OCI-LY1 (cell line): ENCODE measurements at regions not wholly inside any gene's neighbourhood (a gene's known extent, or its start where the extent isn't known, plus 50 kb on each side); places are given as distances from the start of the nearest gene placed in this dataset.

ENCODE experiments used
- H2AFZ ChIP-seq: fragments of 200-600 bp; sonication (generic), shearing (Covaris generic); 2 replicates; pipeline ENCODE4 v1.6.0; 2014; ENCODE audit warnings: antibody characterized with exemption, mild to moderate bottlenecking, low read length
- H3F3A ChIP-seq: fragments of 200-600 bp; sonication (generic), shearing (Covaris generic); 2 replicates; pipeline ENCODE4 v1.6.0; 2014; ENCODE audit warnings: mild to moderate bottlenecking, antibody characterized with exemption, low read length, moderate library complexity; ENCODE audit not compliant: insufficient read depth
- H3K27ac ChIP-seq: fragments of 200-600 bp; sonication (generic); 2 replicates; pipeline ENCODE4 v1.5.1; 2014; ENCODE audit warnings: low read length, mixed run types, mild to moderate bottlenecking, low read depth; ENCODE audit not compliant: poor library complexity, severe bottlenecking
- H3K27me3 ChIP-seq: fragments of 200-600 bp; sonication (generic); 2 replicates; pipeline ENCODE4 v1.6.0; 2014; ENCODE audit warnings: antibody characterized with exemption, mild to moderate bottlenecking, low read length, moderate library complexity; ENCODE audit not compliant: insufficient read depth
- H3K36me3 ChIP-seq: fragments of 200-600 bp; sonication (generic); 2 replicates; pipeline ENCODE4 v1.6.1; 2014; ENCODE audit warnings: mild to moderate bottlenecking, antibody characterized with exemption, low read length, moderate library complexity, mixed read lengths; ENCODE audit not compliant: insufficient read depth
- H3K4me1 ChIP-seq: fragments of 200-600 bp; sonication (generic); 2 replicates; pipeline ENCODE4 v1.5.1; 2014; ENCODE audit warnings: mild to moderate bottlenecking, low read length, moderate library complexity; ENCODE audit not compliant: insufficient read depth, severe bottlenecking
- H3K4me2 ChIP-seq: fragments of 200-600 bp; sonication (generic), shearing (Covaris generic); 2 replicates; pipeline ENCODE4 v1.6.1; 2014; ENCODE audit warnings: low read length
- H3K4me3 ChIP-seq: fragments of 200-600 bp; sonication (generic); 2 replicates; pipeline ENCODE4 v1.5.1; 2014; ENCODE audit warnings: low read length, low read depth, mild to moderate bottlenecking, mixed read lengths; ENCODE audit not compliant: poor library complexity, severe bottlenecking
- H3K79me2 ChIP-seq: fragments of 200-600 bp; shearing (Covaris generic); 2 replicates; pipeline ENCODE4 v1.6.1; 2016; ENCODE audit warnings: mixed run types, low read length, mixed read lengths; ENCODE audit not compliant: insufficient read depth
- H3K9ac ChIP-seq: fragments of 200-600 bp; sonication (generic), shearing (Covaris generic); 2 replicates; pipeline ENCODE4 v1.6.1; 2014; ENCODE audit warnings: mild to moderate bottlenecking, low read length, mixed read lengths
- H3K9me2 ChIP-seq: fragments of 200-600 bp; sonication (generic), shearing (Covaris generic); 2 replicates; pipeline ENCODE4 v1.6.1; 2014; ENCODE audit warnings: low read depth, mild to moderate bottlenecking, low read length, mixed read lengths
- H3K9me3 ChIP-seq: fragments of 200-600 bp; shearing (Covaris generic); 2 replicates; pipeline ENCODE4 v1.6.1; 2014; ENCODE audit warnings: low read length, mixed read lengths
- H4K20me1 ChIP-seq: fragments of 200-600 bp; sonication (generic), shearing (Covaris generic); 2 replicates; pipeline ENCODE4 v1.6.0; 2016; ENCODE audit warnings: mild to moderate bottlenecking, low read length; ENCODE audit not compliant: insufficient read depth
- EZH2 ChIP-seq: fragments of 200-600 bp; sonication (generic), shearing (Covaris generic); IDR thresholded peaks from 2 replicates; pipeline ENCODE4 v1.8.0; 2017; ENCODE audit warnings: borderline replicate concordance, mixed run types, mild to moderate bottlenecking, antibody characterized with exemption, low read length, moderate library complexity, mixed read lengths
- TF ChIP-seq, protein P1 (sequence below): fragments of 200-600 bp; sonication (generic), shearing (Covaris generic); IDR thresholded peaks from 2 replicates; pipeline ENCODE4 v1.5.1; 2017; ENCODE audit warnings: mild to moderate bottlenecking, antibody characterized with exemption, low read length, moderate library complexity, mixed read lengths

DNA sequence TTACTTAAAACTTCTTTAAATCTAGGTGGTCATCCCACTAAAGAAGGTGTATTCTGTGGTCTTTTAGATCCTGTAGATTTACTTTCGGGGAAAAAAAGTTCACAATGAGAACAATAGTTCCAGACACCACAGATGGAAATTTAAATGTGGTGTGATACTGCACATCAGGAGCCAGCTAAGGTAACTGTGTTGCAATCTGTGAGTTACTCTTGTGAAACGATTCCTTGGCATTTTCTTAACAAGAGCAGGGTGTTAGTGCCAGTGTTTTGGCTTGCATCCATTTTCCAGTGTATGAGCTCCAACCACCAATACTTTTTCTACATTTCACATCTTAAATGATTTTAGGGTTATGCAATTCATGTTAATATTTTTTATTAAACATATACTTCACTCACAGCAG, 674.5 kb downstream of the CETN3 start:
- H3K4me2 ChIP-seq: no peak overlapping the region
- no peaks in the 10 kb centered on the region for H3K79me2 ChIP-seq
- no peaks in the 10 kb centered on the region for H3K4me1 ChIP-seq
- no peaks in the 10 kb centered on the region for H3F3A ChIP-seq
- H2AFZ ChIP-seq: no peak overlapping the region
- H3K27ac ChIP-seq: no peak overlapping the region
- no peak for TF ChIP-seq EZH2
- TF ChIP-seq, protein P1, sequence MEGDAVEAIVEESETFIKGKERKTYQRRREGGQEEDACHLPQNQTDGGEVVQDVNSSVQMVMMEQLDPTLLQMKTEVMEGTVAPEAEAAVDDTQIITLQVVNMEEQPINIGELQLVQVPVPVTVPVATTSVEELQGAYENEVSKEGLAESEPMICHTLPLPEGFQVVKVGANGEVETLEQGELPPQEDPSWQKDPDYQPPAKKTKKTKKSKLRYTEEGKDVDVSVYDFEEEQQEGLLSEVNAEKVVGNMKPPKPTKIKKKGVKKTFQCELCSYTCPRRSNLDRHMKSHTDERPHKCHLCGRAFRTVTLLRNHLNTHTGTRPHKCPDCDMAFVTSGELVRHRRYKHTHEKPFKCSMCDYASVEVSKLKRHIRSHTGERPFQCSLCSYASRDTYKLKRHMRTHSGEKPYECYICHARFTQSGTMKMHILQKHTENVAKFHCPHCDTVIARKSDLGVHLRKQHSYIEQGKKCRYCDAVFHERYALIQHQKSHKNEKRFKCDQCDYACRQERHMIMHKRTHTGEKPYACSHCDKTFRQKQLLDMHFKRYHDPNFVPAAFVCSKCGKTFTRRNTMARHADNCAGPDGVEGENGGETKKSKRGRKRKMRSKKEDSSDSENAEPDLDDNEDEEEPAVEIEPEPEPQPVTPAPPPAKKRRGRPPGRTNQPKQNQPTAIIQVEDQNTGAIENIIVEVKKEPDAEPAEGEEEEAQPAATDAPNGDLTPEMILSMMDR: no peak
- no peak overlapping the region for H3K4me3 ChIP-seq
- no peaks in the 10 kb centered on the region for H4K20me1 ChIP-seq
- no peak overlapping the region for H3K9ac ChIP-seq
- H3K36me3 ChIP-seq: no peaks in the 10 kb centered on the region
- no peaks in the 10 kb centered on the region for H3K9me2 ChIP-seq
- no peaks in the 10 kb centered on the region for H3K27me3 ChIP-seq
- no peaks in the 10 kb centered on the region for H3K9me3 ChIP-seq

DNA sequence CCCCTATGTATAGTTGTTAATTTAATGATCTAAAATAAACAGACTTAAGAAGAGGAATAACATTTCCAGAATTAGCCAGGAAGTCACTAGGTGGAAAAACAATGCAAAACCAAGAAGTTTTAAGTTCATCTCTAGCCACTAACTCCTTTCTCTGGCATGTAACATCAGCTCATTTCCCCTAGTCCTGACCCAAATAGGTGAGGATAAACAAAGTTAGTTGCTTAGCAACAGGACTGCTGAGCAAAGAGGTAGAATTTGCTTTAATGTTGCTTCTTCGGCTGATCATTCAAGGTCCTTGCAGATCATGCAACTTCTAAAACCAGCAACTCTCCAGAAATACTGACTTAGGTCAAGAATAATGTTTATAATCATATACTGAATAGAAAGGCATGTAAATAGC, 675.8 kb downstream of the CETN3 start:
- Histone ChIP-seq H3K4me2 (no peak overlapping the region), H3K9me2 (no peaks in the 10 kb centered on the region), H3K9me3 (no peaks in the 10 kb centered on the region), H3K36me3 (no peaks in the 10 kb centered on the region), H3K4me1 (peaks cover 12% of the 10 kb centered on the region), H3K79me2 (no peaks in the 10 kb centered on the region), H4K20me1 (no peaks in the 10 kb centered on the region), H3K9ac (no peak overlapping the region), H2AFZ (no peak overlapping the region), H3F3A (no peaks in the 10 kb centered on the region), H3K27ac (no peak overlapping the region), H3K27me3 (no peaks in the 10 kb centered on the region), H3K4me3 (no peak overlapping the region)
- TF ChIP-seq EZH2: no peak
- TF ChIP-seq, protein P1: no peak

DNA sequence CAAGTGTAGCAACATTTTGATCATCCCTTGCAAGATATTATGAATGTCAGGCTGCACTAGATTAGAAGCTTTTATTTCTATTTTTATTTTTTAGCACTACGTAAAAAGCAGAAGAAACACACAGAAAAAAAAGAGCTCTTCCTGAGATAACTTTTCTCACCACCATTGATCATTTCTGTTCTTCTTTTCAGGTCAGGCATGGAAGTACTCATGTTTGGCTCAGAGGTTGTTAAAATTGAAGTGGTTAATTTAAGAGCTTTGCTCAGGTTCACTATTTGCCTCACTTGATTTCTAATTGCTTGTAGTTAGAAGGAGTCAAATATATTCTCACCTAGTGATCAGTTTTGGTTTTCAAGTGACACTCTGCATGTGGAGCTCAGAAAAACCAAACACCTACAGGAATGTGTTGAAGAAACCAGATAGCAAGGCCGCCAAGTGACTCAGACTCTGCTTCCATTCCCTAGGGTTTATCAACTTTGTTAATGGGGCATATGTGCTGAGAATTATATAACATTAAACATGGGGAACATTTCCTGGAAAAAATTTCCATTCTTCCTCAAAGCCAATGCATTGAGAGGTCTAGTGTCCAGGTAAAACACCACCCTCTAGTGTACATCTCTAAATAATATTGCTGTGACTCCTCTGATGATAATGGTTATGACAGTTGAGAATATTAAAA, 679.8 kb downstream of the CETN3 start:
- TF ChIP-seq EZH2: no peak
- TF ChIP-seq, protein P1: peak; percentile 68
- no peaks in the 10 kb centered on the region for H4K20me1 ChIP-seq
- peaks cover 22% of the 10 kb centered on the region for H3K4me1 ChIP-seq
- no peak overlapping the region for H3K4me2 ChIP-seq
- H3K36me3 ChIP-seq: no peaks in the 10 kb centered on the region
- H3K9me3 ChIP-seq: no peaks in the 10 kb centered on the region
- H3K9ac ChIP-seq: no peak overlapping the region
- H3K27me3 ChIP-seq: no peaks in the 10 kb centered on the region
- H3F3A ChIP-seq: no peaks in the 10 kb centered on the region
- H3K4me3 ChIP-seq: no peak overlapping the region
- no peaks in the 10 kb centered on the region for H3K9me2 ChIP-seq
- no peak overlapping the region for H3K27ac ChIP-seq
- no peak overlapping the region for H2AFZ ChIP-seq
- H3K79me2 ChIP-seq: no peaks in the 10 kb centered on the region
